IMR-90 (cell line): ENCODE measurements at regions not wholly inside any gene's neighbourhood (a gene's known extent, or its start where the extent isn't known, plus 50 kb on each side); places are given as distances from the start of the nearest gene placed in this dataset.

Experiments
- ATAC-seq: fragments of 200-7000 bp; cut with Tn5 transposase; 2 replicates; pipeline ENCODE4 v1.9.1; 2020; ENCODE audit warnings: low read depth, mild to moderate bottlenecking, moderate library complexity
- BruUV-seq: library from RNA; stranded (reverse); fragments of 400-500 nt; replicated peaks from 2 replicates; lab custom pipeline; 2021; lab: Mats Ljungman, UMichigan
- CTCF ChIA-PET: fragments of 300-600 bp; formaldehyde crosslinking; extraction: SDS; loops from one replicate; lab custom pipeline; 2021; ENCODE audit warnings: antibody characterized with exemption; lab: Yijun Ruan, JAX
- POLR2A ChIA-PET: fragments of 300-600 bp; sonication (Branson Sonifier 250); formaldehyde crosslinking; loops from one replicate; lab custom pipeline; 2022; ENCODE audit warnings: antibody characterized with exemption; ENCODE audit not compliant: unreplicated experiment; lab: Charles Lee
- DNase-seq: peaks from one replicate; pipeline ENCODE4 v3.0.0; 2013
- H2AFZ ChIP-seq: replicated peaks from 2 replicates; pipeline ENCODE3; 2013; ENCODE audit warnings: low read length, mild to moderate bottlenecking; ENCODE audit not compliant: poor library complexity
- H2AK5ac ChIP-seq: 2 replicates; pipeline ENCODE4 v1.6.1; 2013; ENCODE audit warnings: low read depth, low read length, inconsistent platforms
- H2AK9ac ChIP-seq: replicated peaks from 2 replicates; pipeline ENCODE3; 2013; ENCODE audit warnings: mild to moderate bottlenecking, low read depth, low read length, moderate library complexity; ENCODE audit not compliant: poor library complexity
- H2BK120ac ChIP-seq: 2 replicates; pipeline ENCODE4 v1.6.1; 2013; ENCODE audit warnings: low read depth, low read length, inconsistent platforms
- H2BK15ac ChIP-seq: 3 replicates; pipeline ENCODE4 v1.6.1; 2013; ENCODE audit warnings: low read depth, low read length, inconsistent platforms
- H2BK20ac ChIP-seq: 2 replicates; pipeline ENCODE4 v1.6.1; 2013; ENCODE audit warnings: low read depth, mild to moderate bottlenecking, inconsistent platforms, low read length, moderate library complexity
- H2BK5ac ChIP-seq: 2 replicates; pipeline ENCODE4 v1.6.1; 2013; ENCODE audit warnings: mild to moderate bottlenecking, low read depth, low read length, inconsistent platforms; ENCODE audit not compliant: poor library complexity, severe bottlenecking
- H3K14ac ChIP-seq: replicated peaks from 2 replicates; pipeline ENCODE4 v1.6.1; 2013; ENCODE audit warnings: low read depth, low read length, inconsistent platforms
- H3K18ac ChIP-seq: 2 replicates; pipeline ENCODE4 v1.6.1; 2013; ENCODE audit warnings: low read depth, low read length, control low read depth
- H3K23ac ChIP-seq: 2 replicates; pipeline ENCODE4 v1.6.1; 2013; ENCODE audit warnings: low read depth, low read length, inconsistent platforms
- H3K27ac ChIP-seq: 2 replicates; pipeline ENCODE4 v1.5.1; 2013; ENCODE audit warnings: mild to moderate bottlenecking, control low read depth, low read length; ENCODE audit not compliant: insufficient read depth
- H3K27me3 ChIP-seq: 2 replicates; pipeline ENCODE4 v1.6.1; 2013; ENCODE audit warnings: low read length; ENCODE audit not compliant: control insufficient read depth, insufficient read depth
- H3K36me3 ChIP-seq: 2 replicates; pipeline ENCODE4 v1.6.1; 2013; ENCODE audit warnings: low read length, mixed read lengths; ENCODE audit not compliant: control insufficient read depth, insufficient read depth
- H3K4ac ChIP-seq: 2 replicates; pipeline ENCODE4 v1.6.1; 2013; ENCODE audit warnings: low read depth, low read length, inconsistent platforms
- H3K4me1 ChIP-seq: 2 replicates; pipeline ENCODE4 v1.6.1; 2013; ENCODE audit warnings: low read length, mixed read lengths; ENCODE audit not compliant: control insufficient read depth, insufficient read depth
- H3K4me2 ChIP-seq: 2 replicates; pipeline ENCODE4 v1.6.1; 2013; ENCODE audit warnings: low read depth, mild to moderate bottlenecking, control low read depth, low read length, moderate library complexity
- H3K4me3 ChIP-seq: 2 replicates; pipeline ENCODE4 v1.5.1; 2013; ENCODE audit warnings: low read depth, mild to moderate bottlenecking, control low read depth, low read length, moderate library complexity; ENCODE audit not compliant: insufficient read depth
- H3K56ac ChIP-seq: 2 replicates; pipeline ENCODE4 v1.6.1; 2013; ENCODE audit warnings: low read length, inconsistent platforms; ENCODE audit not compliant: insufficient read depth; ENCODE audit errors: extremely low read depth
- H3K79me1 ChIP-seq, 2 experiments: 2 replicates each; pipeline ENCODE4 v1.6.1; 2013; ENCODE audit warnings: low read length in 2 of 2, inconsistent platforms in 1 of 2, low read depth in 1 of 2
- H3K9ac ChIP-seq: 2 replicates; pipeline ENCODE4 v1.6.1; 2013; ENCODE audit warnings: low read depth, low read length, control low read depth
- H3K9me1 ChIP-seq: 2 replicates; pipeline ENCODE4 v1.6.1; 2013; ENCODE audit warnings: low read length, inconsistent platforms; ENCODE audit not compliant: insufficient read depth
- H3K9me3 ChIP-seq: 2 replicates; pipeline ENCODE4 v1.6.1; 2013; ENCODE audit warnings: low read length; ENCODE audit not compliant: control insufficient read depth, insufficient read depth
- H4K20me1 ChIP-seq: 2 replicates; pipeline ENCODE4 v1.6.1; 2013; ENCODE audit warnings: low read length, inconsistent platforms; ENCODE audit not compliant: insufficient read depth
- H4K5ac ChIP-seq: 2 replicates; pipeline ENCODE4 v1.6.1; 2013; ENCODE audit warnings: mild to moderate bottlenecking, low read depth, low read length, control low read depth
- H4K8ac ChIP-seq, 2 experiments: 2 replicates each; pipeline ENCODE4 v1.6.1; 2013; ENCODE audit warnings: low read depth in 2 of 2, low read length in 2 of 2, control low read depth in 1 of 2, inconsistent platforms in 1 of 2
- H4K91ac ChIP-seq: 2 replicates; pipeline ENCODE4 v1.6.1; 2013; ENCODE audit warnings: low read depth, low read length, inconsistent platforms; ENCODE audit not compliant: insufficient read depth
- BHLHE40 ChIP-seq: fragments of 150-350 bp; IDR thresholded peaks from 2 replicates; pipeline ENCODE4 v1.6.1; 2016; ENCODE audit warnings: mild to moderate bottlenecking, low read depth, low read length
- CEBPB ChIP-seq: IDR thresholded peaks from 2 replicates; pipeline ENCODE4 v1.6.1; 2012; ENCODE audit warnings: low read depth, low read length, improper control_type of control experiment
- CHD1 ChIP-seq: IDR thresholded peaks from 2 replicates; pipeline ENCODE4 v1.6.1; 2012; ENCODE audit warnings: low read depth, low read length, improper control_type of control experiment
- CTCF ChIP-seq: conservative IDR thresholded peaks from 2 replicates; pipeline ENCODE4 v1.5.1; 2012; ENCODE audit warnings: mild to moderate bottlenecking, low read depth, low read length, improper control_type of control experiment
- FOS ChIP-seq: fragments of 150-350 bp; IDR thresholded peaks from 2 replicates; pipeline ENCODE4 v1.6.1; 2016; ENCODE audit warnings: low read depth, low read length
- MAFK ChIP-seq: IDR thresholded peaks from 2 replicates; pipeline ENCODE4 v1.6.1; 2012; ENCODE audit warnings: low read depth, low read length, improper control_type of control experiment
- MAZ ChIP-seq: IDR thresholded peaks from 2 replicates; pipeline ENCODE4 v1.6.1; 2012; ENCODE audit warnings: low read depth, mild to moderate bottlenecking, low read length, improper control_type of control experiment, moderate library complexity, borderline replicate concordance
- MXI1 ChIP-seq: IDR thresholded peaks from 2 replicates; pipeline ENCODE4 v1.6.1; 2012; ENCODE audit warnings: low read depth, mild to moderate bottlenecking, low read length, moderate library complexity, borderline replicate concordance
- NFE2L2 ChIP-seq: fragments of 150-350 bp; IDR thresholded peaks from 2 replicates; pipeline ENCODE4 v1.6.1; 2016; ENCODE audit warnings: low read depth, mild to moderate bottlenecking, low read length
- POLR2A ChIP-seq: IDR thresholded peaks from 2 replicates; pipeline ENCODE4 v1.6.1; 2012; ENCODE audit warnings: mild to moderate bottlenecking, low read depth, low read length
- RAD21 ChIP-seq: IDR thresholded peaks from 2 replicates; pipeline ENCODE4 v1.6.1; 2012; ENCODE audit warnings: low read length, improper control_type of control experiment
- RCOR1 ChIP-seq: IDR thresholded peaks from 2 replicates; pipeline ENCODE4 v1.6.1; 2012; ENCODE audit warnings: mild to moderate bottlenecking, low read length, improper control_type of control experiment; ENCODE audit not compliant: insufficient replicate concordance
- RFX5 ChIP-seq: IDR thresholded peaks from 2 replicates; pipeline ENCODE4 v1.8.0; 2012; ENCODE audit warnings: low read depth, mild to moderate bottlenecking, low read length, moderate library complexity
- SMC3 ChIP-seq: fragments of 150-350 bp; IDR thresholded peaks from 2 replicates; pipeline ENCODE4 v1.6.1; 2016; ENCODE audit warnings: low read depth, mild to moderate bottlenecking, antibody characterized with exemption, low read length, moderate library complexity
- USF2 ChIP-seq: fragments of 150-350 bp; IDR thresholded peaks from 2 replicates; pipeline ENCODE4 v1.6.1; 2017; ENCODE audit warnings: mild to moderate bottlenecking, antibody characterized with exemption, low read length, low read depth
- WGBS, 2 experiments: methylation state at CpG; one replicate each; pipeline versions ENCODE4 v1.1.5 to v1.1.7; 2013; ENCODE audit warnings: missing lambda C conversion rate in 2 of 2; ENCODE audit not compliant: insufficient read length in 1 of 2; ENCODE audit errors: extremely low coverage in 2 of 2; 5-methylcytosine and 5-hydroxymethylcytosine counted together
- dilution Hi-C: fragments of 300-500 bp; cut with HindIII; formaldehyde crosslinking; loops from one replicate; pipeline ENCODE4 v1.14.3; 2018; ENCODE audit warnings: low sequenced_read_pairs; ENCODE audit not compliant: unreplicated experiment
- in situ Hi-C: fragments of 300-500 bp; cut with MboI; formaldehyde crosslinking; loops from 3 replicates; pipeline ENCODE4 v1.14.3; 2019; ENCODE audit warnings: low sequenced_read_pairs, inconsistent platforms, mixed read lengths
- intact Hi-C: fragments of 100-400 bp; cut with micrococcal nuclease; formaldehyde crosslinking; loops from 2 replicates; pipeline ENCODE4 v1.10.0; 2022
- TF ChIP-seq, protein P1 (sequence below): fragments of 150-350 bp; IDR thresholded peaks from 2 replicates; pipeline ENCODE4 v1.6.1; 2016; ENCODE audit warnings: low read depth, mild to moderate bottlenecking, low read length, moderate library complexity, borderline replicate concordance

DNA sequence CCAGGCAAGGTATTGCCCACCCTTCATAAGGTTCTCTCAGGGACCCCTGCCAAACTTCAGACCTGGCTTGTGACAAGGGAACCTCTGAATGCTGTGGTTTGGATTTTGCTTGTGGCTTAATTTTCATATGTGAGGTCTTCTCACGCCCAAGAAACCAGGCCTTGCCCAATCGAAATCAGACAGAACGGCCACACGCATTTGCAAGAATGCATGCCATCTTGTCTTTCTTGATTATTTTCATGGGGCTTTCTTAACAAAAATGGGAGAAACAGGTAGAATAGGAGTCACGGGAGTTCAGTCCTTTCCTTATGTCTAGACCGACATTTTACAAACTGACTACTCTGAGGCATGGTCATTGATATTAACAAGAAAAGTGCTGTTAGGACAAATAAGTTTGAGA is 170.2 kb upstream of the PAPPA start:
- Histone ChIP-seq H4K5ac (peak overlapping the region; percentile 68; the same call in 1 of the 2 replicates), H3K9me3 (no peaks in the 10 kb centered on the region), H2AK9ac (no peak overlapping the region), H3K23ac (no peak overlapping the region), H3K79me1 (no peaks in the 10 kb centered on the region), H2BK15ac (0 out of 3 replicates have a peak overlapping the region, but pooled peaks have one; percentile 30), H3K14ac (no peak overlapping the region), H2AFZ (no peak overlapping the region), H4K20me1 (no peaks in the 10 kb centered on the region), H3K56ac (no peak overlapping the region), H3K27me3 (no peaks in the 10 kb centered on the region), H3K27ac (no peak overlapping the region), H3K9ac (no peak overlapping the region), H3K4ac (no peak overlapping the region; the same call in 1 of the 2 replicates), H2AK5ac (peak overlapping the region; percentile 26), H3K4me1 (peaks cover 9% of the 10 kb centered on the region), H3K4me2 (no peak overlapping the region), H3K4me3 (no peak overlapping the region), H2BK120ac (no peak overlapping the region), H3K18ac (peak overlapping the region; percentile 90), H4K91ac (peak overlapping the region; percentile 33; the same call in 1 of the 2 replicates), H4K8ac (no peak overlapping the region), H2BK5ac (no peak overlapping the region), H2BK20ac (no peak overlapping the region), H3K36me3 (no peaks in the 10 kb centered on the region; the same call in 1 of the 2 replicates), H3K9me1 (no peaks in the 10 kb centered on the region)
- intact Hi-C loops (no loop called here), dilution Hi-C loops (no loop called here), in situ Hi-C loops (no loop called here)
- CTCF ChIA-PET = no interaction called here
- POLR2A ChIA-PET = no interaction called here
- no CpG with 5 or more reads among the region's 6 CpGs for WGBS, 2 experiments
- no peak for ATAC-seq
- no TSS peak for BruUV-seq
- DNase-seq = no peak
- TF ChIP-seq RAD21 = no peak
- TF ChIP-seq, protein P1, sequence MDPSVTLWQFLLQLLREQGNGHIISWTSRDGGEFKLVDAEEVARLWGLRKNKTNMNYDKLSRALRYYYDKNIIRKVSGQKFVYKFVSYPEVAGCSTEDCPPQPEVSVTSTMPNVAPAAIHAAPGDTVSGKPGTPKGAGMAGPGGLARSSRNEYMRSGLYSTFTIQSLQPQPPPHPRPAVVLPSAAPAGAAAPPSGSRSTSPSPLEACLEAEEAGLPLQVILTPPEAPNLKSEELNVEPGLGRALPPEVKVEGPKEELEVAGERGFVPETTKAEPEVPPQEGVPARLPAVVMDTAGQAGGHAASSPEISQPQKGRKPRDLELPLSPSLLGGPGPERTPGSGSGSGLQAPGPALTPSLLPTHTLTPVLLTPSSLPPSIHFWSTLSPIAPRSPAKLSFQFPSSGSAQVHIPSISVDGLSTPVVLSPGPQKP = no peak
- no peak for TF ChIP-seq CTCF
- TF ChIP-seq USF2 = no peak
- no peak for TF ChIP-seq MAFK
- no peak for TF ChIP-seq MAZ
- TF ChIP-seq SMC3 = no peak
- no peak for TF ChIP-seq CEBPB
- no peak for TF ChIP-seq NFE2L2
- TF ChIP-seq RCOR1 = no peak
- no peak for TF ChIP-seq BHLHE40
- TF ChIP-seq FOS = no peak
- TF ChIP-seq RFX5 = no peak
- no peak for TF ChIP-seq CHD1
- no peak for TF ChIP-seq MXI1
- TF ChIP-seq POLR2A = no peak
